IPS-NIHi7 (cell line): ENCODE measurements at regions not wholly inside any gene's neighbourhood (a gene's known extent, or its start where the extent isn't known, plus 50 kb on each side); places are given as distances from the start of the nearest gene placed in this dataset.

Experiments used
- DNase-seq: peaks from one replicate; pipeline ENCODE4 v3.0.0; 2012; ENCODE audit warnings: mixed read lengths; ENCODE audit errors: extremely low spot score

GRCh38 chr21:36628106-36628505 is 70.8 kb upstream of the SIM2 start:
- DNase-seq, result no peak

DNA sequence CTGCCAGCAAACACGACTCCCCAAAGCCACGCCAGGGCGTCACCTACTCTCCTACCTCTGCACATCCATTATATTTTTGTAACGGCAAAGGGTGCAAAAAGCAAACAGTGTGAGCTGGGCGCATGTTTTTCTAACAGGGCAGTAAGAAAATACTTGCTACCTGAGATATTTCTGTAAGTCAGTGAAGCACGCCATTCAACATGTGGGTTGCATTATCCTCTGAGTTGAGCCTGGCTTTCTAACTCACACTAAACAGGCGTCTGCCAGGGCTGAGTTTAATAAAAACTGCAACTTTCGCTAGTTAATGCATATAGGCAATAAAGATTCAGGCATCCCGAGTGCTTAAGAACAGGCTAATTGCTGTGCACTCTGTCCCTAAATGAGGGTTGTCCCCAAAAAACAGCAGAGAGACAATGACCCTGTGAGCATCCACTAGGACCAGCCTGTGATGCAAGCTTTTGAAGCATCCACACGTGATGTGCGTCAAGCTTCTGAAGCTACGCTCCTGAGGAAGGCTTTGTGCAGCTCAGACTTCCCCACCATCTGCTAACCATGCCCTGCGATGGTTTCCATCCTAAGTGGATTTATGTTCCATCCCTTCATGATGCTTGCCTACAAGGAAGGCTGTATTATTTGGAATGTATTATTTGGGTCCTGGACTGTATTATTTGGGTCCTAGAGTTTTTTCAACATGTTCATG is 70.0 kb upstream of the SIM2 start:
- no peak for DNase-seq

- peak; percentile 96 for DNase-seq
These were observed 68.3 kb upstream of the SIM2 start for GRCh38 chr21:36630485-36631206.

GRCh38 chr21:36636016-36636415 is 62.9 kb upstream of the SIM2 start:
- DNase-seq, result no peak

GRCh38 chr21:36636439-36636838 is 62.5 kb upstream of the SIM2 start:
- no peak for DNase-seq

DNA sequence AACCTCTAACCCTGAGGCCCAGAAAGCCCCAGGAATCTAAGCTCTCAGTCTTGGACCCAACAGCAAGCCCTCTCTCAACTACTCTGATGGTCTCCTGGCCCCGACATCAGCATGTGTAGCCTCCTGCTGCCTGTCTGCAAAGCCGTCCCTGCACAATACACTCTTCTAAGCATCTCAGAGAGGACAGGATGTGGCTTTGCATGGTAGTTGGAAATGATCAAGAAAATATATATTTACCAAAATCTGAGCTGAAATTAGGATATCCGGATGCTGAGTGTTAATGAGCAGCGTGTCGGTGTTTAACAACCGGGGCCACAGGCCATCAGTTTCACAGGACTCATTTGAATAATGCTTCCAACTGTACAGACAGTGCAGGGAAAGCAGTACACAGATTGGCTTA is 59.1 kb upstream of the SIM2 start:
- no peak for DNase-seq

- no peak for DNase-seq
These were observed 58.7 kb upstream of the SIM2 start for GRCh38 chr21:36640174-36640720.

GRCh38 chr21:36640721-36641244 is 58.1 kb upstream of the SIM2 start:
- no peak for DNase-seq

DNA sequence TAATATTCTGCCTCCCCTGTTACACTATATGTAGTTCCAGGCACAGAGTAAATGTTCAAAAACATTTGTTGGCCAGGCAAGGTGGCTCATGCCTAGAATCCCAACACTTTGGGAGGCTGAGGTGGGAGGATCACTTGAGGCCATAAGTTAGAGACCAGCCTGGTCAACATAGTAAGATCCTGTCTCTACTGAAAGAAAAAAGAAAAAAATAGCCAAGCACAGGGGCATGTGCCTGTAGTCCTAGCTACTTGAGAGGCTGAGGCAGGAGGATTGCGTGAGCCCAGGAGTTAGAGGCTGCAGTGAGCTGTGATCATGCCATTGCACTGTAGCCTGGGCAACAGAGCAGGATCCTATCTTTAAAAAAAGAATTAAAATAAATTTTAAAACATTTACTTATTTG is 57.6 kb upstream of the SIM2 start:
- DNase-seq, result no peak

GRCh38 chr21:36641886-36642285 is 57.0 kb upstream of the SIM2 start:
- no peak for DNase-seq

DNA sequence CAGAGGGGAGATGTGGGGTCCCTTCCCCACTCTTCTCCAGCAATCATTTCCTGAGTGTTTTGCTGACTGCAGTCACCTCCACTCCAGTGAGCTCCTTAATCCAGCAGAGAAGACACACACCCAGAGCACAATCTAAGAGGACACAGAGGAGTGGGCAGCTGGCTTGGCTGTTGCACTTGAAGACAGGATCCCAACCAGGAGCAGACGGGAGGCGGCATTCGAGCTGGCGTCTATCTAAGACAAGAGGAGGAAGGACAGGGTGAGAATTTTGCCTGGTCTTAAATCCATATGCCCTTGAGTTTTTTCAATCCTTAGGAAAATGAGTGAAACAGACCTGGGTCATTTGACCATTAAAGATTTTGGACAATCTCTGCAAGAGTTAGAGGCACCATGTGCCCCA is 56.1 kb upstream of the SIM2 start:
- DNase-seq, result no peak

- DNase-seq, result no peak
These were observed 55.3 kb upstream of the SIM2 start for GRCh38 chr21:36643374-36644250.

- DNase-seq, result no peak
These were observed 52.9 kb upstream of the SIM2 start for GRCh38 chr21:36646011-36646410.

- no peak for DNase-seq
These were observed 52.3 kb upstream of the SIM2 start for GRCh38 chr21:36646645-36647044.

- DNase-seq, result peak; percentile 73
These were observed 51.4 kb upstream of the SIM2 start for GRCh38 chr21:36647279-36648093.
